K562 (cell line): ENCODE measurements at regions not wholly inside any gene's neighbourhood (a gene's known extent, or its start where the extent isn't known, plus 50 kb on each side); places are given as distances from the start of the nearest gene placed in this dataset.

Experiments
- BRF1 ChIP-seq: IDR thresholded peaks from 3 replicates; pipeline ENCODE4 v1.6.1; 2011; ENCODE audit warnings: borderline replicate concordance, mild to moderate bottlenecking; ENCODE audit not compliant: insufficient read length; ENCODE audit errors: extremely low read depth
- CAMTA2 ChIP-seq: fragments of 250-450 bp; sonication (Bioruptor Pico); conservative IDR thresholded peaks from 2 replicates; pipeline ENCODE4 v1.5.1; 2022
- CHD4 ChIP-seq: fragments of 200-600 bp; sonication (generic); IDR thresholded peaks from 3 replicates; pipeline ENCODE4 v1.6.1; 2012; ENCODE audit warnings: low read depth, mild to moderate bottlenecking, mixed read lengths, low read length, inconsistent platforms; ENCODE audit not compliant: insufficient read depth, insufficient replicate concordance, poor library complexity, severe bottlenecking
- FOS ChIP-seq: IDR thresholded peaks from 3 replicates; pipeline ENCODE4 v1.6.1; 2011; ENCODE audit not compliant: insufficient read length; ENCODE audit errors: extremely low read depth
- GTF2F1 ChIP-seq: IDR thresholded peaks from 2 replicates; pipeline ENCODE4 v1.6.1; 2011; ENCODE audit warnings: low read depth, low read length, improper control_type of control experiment
- MEF2A ChIP-seq: IDR thresholded peaks from 2 replicates; pipeline ENCODE4 v1.6.1; 2011; ENCODE audit warnings: low read depth, mild to moderate bottlenecking, low read length, moderate library complexity; ENCODE audit not compliant: control insufficient read depth
- NFIC ChIP-seq: fragments of 450-650 bp; IDR thresholded peaks from 2 replicates; pipeline ENCODE4 v1.6.1; 2017; ENCODE audit warnings: mild to moderate bottlenecking, inconsistent platforms
- PHTF2 ChIP-seq: fragments of 250-450 bp; sonication (Bioruptor Pico); IDR thresholded peaks from 2 replicates; pipeline ENCODE4 v1.5.0; 2021; ENCODE audit warnings: mild to moderate bottlenecking
- RBM25 ChIP-seq: fragments of 200-400 bp; formaldehyde crosslinking; IDR thresholded peaks from 2 replicates; pipeline ENCODE4 v1.6.1; 2018; ENCODE audit warnings: low read length, low read depth, moderate library complexity; ENCODE audit not compliant: severe bottlenecking
- RFX1 ChIP-seq: fragments of 450-650 bp; IDR thresholded peaks from 2 replicates; pipeline ENCODE4 v1.6.1; 2016; ENCODE audit warnings: mild to moderate bottlenecking, moderate library complexity
- SIRT6 ChIP-seq: IDR thresholded peaks from one replicate; pipeline ENCODE4 v1.6.1; 2012; ENCODE audit warnings: low read depth, mild to moderate bottlenecking, control low read depth, inconsistent platforms, low read length, moderate library complexity
- U2AF1 ChIP-seq: fragments of 200-400 bp; formaldehyde crosslinking; optimal IDR thresholded peaks from 2 replicates; pipeline ENCODE3; 2017; ENCODE audit warnings: mild to moderate bottlenecking, low read depth, low read length, moderate library complexity
- ZBED1 ChIP-seq: IDR thresholded peaks from 2 replicates; pipeline ENCODE4 v1.6.1; 2014
- ZC3H4 ChIP-seq: sonication (generic); formaldehyde crosslinking; IDR thresholded peaks from 2 replicates; pipeline ENCODE4 v1.9.0; 2021; ENCODE audit warnings: missing genetic modification reagents, borderline replicate concordance
- ZFP1 ChIP-seq: fragments of 450-650 bp; formaldehyde crosslinking; IDR thresholded peaks from 2 replicates; pipeline ENCODE4 v1.4.0; 2020; ENCODE audit warnings: mild to moderate bottlenecking, mixed read lengths
- ZNF12 ChIP-seq: sonication (generic); formaldehyde crosslinking; IDR thresholded peaks from 2 replicates; pipeline ENCODE4 v1.4.0; 2020; ENCODE audit warnings: mild to moderate bottlenecking, missing genetic modification reagents
- ZNF134 ChIP-seq: fragments of 250-450 bp; sonication (Bioruptor Pico); conservative IDR thresholded peaks from 2 replicates; pipeline ENCODE4 v1.4.0; 2020
- TF ChIP-seq, protein P1 (sequence below): fragments of 250-450 bp; sonication (Bioruptor Pico); IDR thresholded peaks from 2 replicates; pipeline ENCODE4 v1.5.0; 2021
- TF ChIP-seq, protein P2 (sequence below): fragments of 250-450 bp; sonication (Bioruptor Pico); IDR thresholded peaks from 2 replicates; pipeline ENCODE4 v1.9.0; 2021; ENCODE audit warnings: mild to moderate bottlenecking, inconsistent platforms
- TF ChIP-seq, protein P3 (sequence below), 2 experiments: IDR thresholded peaks; 2 replicates each; pipeline ENCODE4 v1.6.1; 2011; ENCODE audit warnings: borderline replicate concordance in 1 of 2, control low read depth in 1 of 2, low read depth in 1 of 2, low read length in 1 of 2, mild to moderate bottlenecking in 1 of 2, mixed read lengths in 1 of 2, moderate library complexity in 1 of 2; ENCODE audit not compliant: insufficient read depth in 1 of 2, insufficient read length in 1 of 2, poor library complexity in 1 of 2, severe bottlenecking in 1 of 2; ENCODE audit errors: extremely low read depth in 1 of 2
- TF ChIP-seq, protein P4 (sequence below): sonication (generic); formaldehyde crosslinking; IDR thresholded peaks from 2 replicates; pipeline ENCODE4 v1.8.1; 2023; ENCODE audit warnings: mild to moderate bottlenecking, missing genetic modification reagents
- TF ChIP-seq, protein P5 (sequence below): fragments of 450-650 bp; formaldehyde crosslinking; IDR thresholded peaks from 2 replicates; pipeline ENCODE4 v1.4.0; 2020; ENCODE audit warnings: mild to moderate bottlenecking, moderate library complexity

DNA sequence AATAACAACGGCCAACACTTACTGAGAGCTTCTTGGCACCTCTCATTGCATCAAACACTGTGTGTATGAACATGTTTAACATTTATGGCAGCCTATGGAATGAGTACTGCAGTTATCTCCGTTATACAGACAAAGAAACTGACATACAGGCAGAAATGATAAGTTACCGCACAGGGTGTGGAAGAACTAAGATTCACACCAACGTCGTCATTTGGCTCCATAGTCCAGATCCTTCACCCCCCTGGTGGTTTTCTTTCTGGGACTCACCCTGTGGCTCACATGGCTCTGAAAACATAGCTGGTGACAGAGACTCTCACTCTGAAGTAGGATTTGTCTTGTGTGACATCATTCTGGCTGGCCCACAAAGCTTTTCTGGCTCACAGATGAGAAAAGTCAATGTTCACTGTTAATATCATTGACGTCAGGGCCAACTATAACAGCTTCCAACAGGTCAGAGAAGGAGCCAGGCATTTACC lies 230.1 kb downstream of the DLEU7 start (continued):
- TF ChIP-seq ZNF134 (CRISPR knock-in tag) (no peak), GTF2F1 (no peak), PHTF2 (CRISPR knock-in tag) (no peak), ZFP1 (CRISPR knock-in tag) (no peak), MEF2A (0 out of 2 replicates have a peak, but pooled peaks have one; percentile 22), ZBED1 (no peak), ZNF12 (no peak), FOS (no peak), U2AF1 (no peak), CHD4 (no peak), SIRT6 (no peak), NFIC (peak; percentile 83), ZC3H4 (CRISPR knock-in tag) (no peak), CAMTA2 (no peak), RBM25 (no peak), BRF1 (no peak), RFX1 (no peak)
- TF ChIP-seq, protein P1, sequence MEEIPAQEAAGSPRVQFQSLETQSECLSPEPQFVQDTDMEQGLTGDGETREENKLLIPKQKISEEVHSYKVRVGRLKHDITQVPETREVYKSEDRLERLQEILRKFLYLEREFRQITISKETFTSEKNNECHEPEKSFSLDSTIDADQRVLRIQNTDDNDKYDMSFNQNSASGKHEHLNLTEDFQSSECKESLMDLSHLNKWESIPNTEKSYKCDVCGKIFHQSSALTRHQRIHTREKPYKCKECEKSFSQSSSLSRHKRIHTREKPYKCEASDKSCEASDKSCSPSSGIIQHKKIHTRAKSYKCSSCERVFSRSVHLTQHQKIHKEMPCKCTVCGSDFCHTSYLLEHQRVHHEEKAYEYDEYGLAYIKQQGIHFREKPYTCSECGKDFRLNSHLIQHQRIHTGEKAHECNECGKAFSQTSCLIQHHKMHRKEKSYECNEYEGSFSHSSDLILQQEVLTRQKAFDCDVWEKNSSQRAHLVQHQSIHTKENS (CRISPR knock-in tag), result no peak
- TF ChIP-seq, protein P2, sequence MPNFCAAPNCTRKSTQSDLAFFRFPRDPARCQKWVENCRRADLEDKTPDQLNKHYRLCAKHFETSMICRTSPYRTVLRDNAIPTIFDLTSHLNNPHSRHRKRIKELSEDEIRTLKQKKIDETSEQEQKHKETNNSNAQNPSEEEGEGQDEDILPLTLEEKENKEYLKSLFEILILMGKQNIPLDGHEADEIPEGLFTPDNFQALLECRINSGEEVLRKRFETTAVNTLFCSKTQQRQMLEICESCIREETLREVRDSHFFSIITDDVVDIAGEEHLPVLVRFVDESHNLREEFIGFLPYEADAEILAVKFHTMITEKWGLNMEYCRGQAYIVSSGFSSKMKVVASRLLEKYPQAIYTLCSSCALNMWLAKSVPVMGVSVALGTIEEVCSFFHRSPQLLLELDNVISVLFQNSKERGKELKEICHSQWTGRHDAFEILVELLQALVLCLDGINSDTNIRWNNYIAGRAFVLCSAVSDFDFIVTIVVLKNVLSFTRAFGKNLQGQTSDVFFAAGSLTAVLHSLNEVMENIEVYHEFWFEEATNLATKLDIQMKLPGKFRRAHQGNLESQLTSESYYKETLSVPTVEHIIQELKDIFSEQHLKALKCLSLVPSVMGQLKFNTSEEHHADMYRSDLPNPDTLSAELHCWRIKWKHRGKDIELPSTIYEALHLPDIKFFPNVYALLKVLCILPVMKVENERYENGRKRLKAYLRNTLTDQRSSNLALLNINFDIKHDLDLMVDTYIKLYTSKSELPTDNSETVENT (CRISPR knock-in tag), result no peak
- TF ChIP-seq, protein P3, sequence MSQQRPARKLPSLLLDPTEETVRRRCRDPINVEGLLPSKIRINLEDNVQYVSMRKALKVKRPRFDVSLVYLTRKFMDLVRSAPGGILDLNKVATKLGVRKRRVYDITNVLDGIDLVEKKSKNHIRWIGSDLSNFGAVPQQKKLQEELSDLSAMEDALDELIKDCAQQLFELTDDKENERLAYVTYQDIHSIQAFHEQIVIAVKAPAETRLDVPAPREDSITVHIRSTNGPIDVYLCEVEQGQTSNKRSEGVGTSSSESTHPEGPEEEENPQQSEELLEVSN (IDR thresholded peaks at IDR 0.05; ENCODE audit: borderline replicate concordance in 1 of 2, extremely low read depth in 1 of 2, insufficient read depth in 1 of 2, insufficient read length in 1 of 2, low read depth in 1 of 2, low read length in 1 of 2, poor library complexity in 1 of 2, severe bottlenecking in 1 of 2), result peak; percentile 23 to 50
- TF ChIP-seq, protein P4, sequence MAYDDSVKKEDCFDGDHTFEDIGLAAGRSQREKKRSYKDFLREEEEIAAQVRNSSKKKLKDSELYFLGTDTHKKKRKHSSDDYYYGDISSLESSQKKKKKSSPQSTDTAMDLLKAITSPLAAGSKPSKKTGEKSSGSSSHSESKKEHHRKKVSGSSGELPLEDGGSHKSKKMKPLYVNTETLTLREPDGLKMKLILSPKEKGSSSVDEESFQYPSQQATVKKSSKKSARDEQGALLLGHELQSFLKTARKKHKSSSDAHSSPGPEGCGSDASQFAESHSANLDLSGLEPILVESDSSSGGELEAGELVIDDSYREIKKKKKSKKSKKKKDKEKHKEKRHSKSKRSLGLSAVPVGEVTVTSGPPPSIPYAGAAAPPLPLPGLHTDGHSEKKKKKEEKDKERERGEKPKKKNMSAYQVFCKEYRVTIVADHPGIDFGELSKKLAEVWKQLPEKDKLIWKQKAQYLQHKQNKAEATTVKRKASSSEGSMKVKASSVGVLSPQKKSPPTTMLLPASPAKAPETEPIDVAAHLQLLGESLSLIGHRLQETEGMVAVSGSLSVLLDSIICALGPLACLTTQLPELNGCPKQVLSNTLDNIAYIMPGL (CRISPR knock-in tag), result no peak
- TF ChIP-seq, protein P5, sequence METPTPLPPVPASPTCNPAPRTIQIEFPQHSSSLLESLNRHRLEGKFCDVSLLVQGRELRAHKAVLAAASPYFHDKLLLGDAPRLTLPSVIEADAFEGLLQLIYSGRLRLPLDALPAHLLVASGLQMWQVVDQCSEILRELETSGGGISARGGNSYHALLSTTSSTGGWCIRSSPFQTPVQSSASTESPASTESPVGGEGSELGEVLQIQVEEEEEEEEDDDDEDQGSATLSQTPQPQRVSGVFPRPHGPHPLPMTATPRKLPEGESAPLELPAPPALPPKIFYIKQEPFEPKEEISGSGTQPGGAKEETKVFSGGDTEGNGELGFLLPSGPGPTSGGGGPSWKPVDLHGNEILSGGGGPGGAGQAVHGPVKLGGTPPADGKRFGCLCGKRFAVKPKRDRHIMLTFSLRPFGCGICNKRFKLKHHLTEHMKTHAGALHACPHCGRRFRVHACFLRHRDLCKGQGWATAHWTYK (CRISPR knock-in tag), result peak; percentile 32; the same call in 1 of the 2 replicates
